SU-DHL-6 (cell line): ENCODE measurements at regions not wholly inside any gene's neighbourhood (a gene's known extent, or its start where the extent isn't known, plus 50 kb on each side); places are given as distances from the start of the nearest gene placed in this dataset.

ENCODE experiments used
- H2AFZ ChIP-seq: fragments of 200-600 bp; sonication (generic); 2 replicates; pipeline ENCODE4 v1.6.1; 2014; ENCODE audit warnings: low read depth, mild to moderate bottlenecking, moderate library complexity, mixed read lengths, antibody characterized with exemption, low read length; ENCODE audit not compliant: severe bottlenecking
- H3F3A ChIP-seq: fragments of 200-600 bp; shearing (Covaris generic); 2 replicates; pipeline ENCODE4 v1.6.0; 2016; ENCODE audit warnings: antibody characterized with exemption, mild to moderate bottlenecking; ENCODE audit not compliant: insufficient read depth
- H3K27ac ChIP-seq: fragments of 200-600 bp; sonication (generic); 2 replicates; pipeline ENCODE4 v1.5.1; 2016; ENCODE audit warnings: low read depth, mild to moderate bottlenecking, low read length, moderate library complexity, mixed read lengths
- H3K27me3 ChIP-seq: fragments of 200-600 bp; sonication (generic), shearing (Covaris generic); 2 replicates; pipeline ENCODE4 v1.6.0; 2014; ENCODE audit warnings: mild to moderate bottlenecking, low read length
- H3K36me3 ChIP-seq: fragments of 200-600 bp; sonication (generic); 2 replicates; pipeline ENCODE4 v1.6.1; 2014; ENCODE audit warnings: mild to moderate bottlenecking, low read length, mixed read lengths
- H3K4me2 ChIP-seq: fragments of 300-600, 200-600 bp; shearing (Covaris generic), sonication (generic); 2 replicates; pipeline ENCODE4 v1.6.0; 2014; ENCODE audit warnings: low read length, low read depth, mild to moderate bottlenecking; ENCODE audit not compliant: poor library complexity, severe bottlenecking
- H3K4me3 ChIP-seq: fragments of 200-600 bp; sonication (generic); 2 replicates; pipeline ENCODE4 v1.5.1; 2014; ENCODE audit warnings: antibody characterized with exemption, low read length, mild to moderate bottlenecking, mixed read lengths; ENCODE audit not compliant: insufficient read depth, poor library complexity, severe bottlenecking
- H3K79me2 ChIP-seq: fragments of 200-600 bp; sonication (generic); 2 replicates; pipeline ENCODE4 v1.6.1; 2014; ENCODE audit warnings: mild to moderate bottlenecking, low read length, moderate library complexity; ENCODE audit not compliant: insufficient read depth
- H3K9ac ChIP-seq: fragments of 200-600 bp; sonication (generic); 2 replicates; pipeline ENCODE4 v1.7.0; 2014; ENCODE audit warnings: mild to moderate bottlenecking, low read length
- H3K9me2 ChIP-seq: fragments of 200-600 bp; sonication (generic); replicated peaks from 2 replicates; pipeline ENCODE4 v1.6.1; 2014; ENCODE audit warnings: low read length; ENCODE audit not compliant: insufficient read depth
- H3K9me3 ChIP-seq: fragments of 200-600 bp; sonication (generic); 2 replicates; pipeline ENCODE4 v1.6.1; 2014; ENCODE audit warnings: low read length, mixed read lengths; ENCODE audit not compliant: insufficient read depth
- H4K20me1 ChIP-seq: fragments of 200-600 bp; sonication (generic); 2 replicates; pipeline ENCODE4 v1.6.1; 2014; ENCODE audit warnings: low read depth, mild to moderate bottlenecking, antibody characterized with exemption, low read length, moderate library complexity, mixed read lengths
- EZH2phosphoT487 ChIP-seq: fragments of 200-600 bp; sonication (generic), shearing (Covaris generic); conservative IDR thresholded peaks from 2 replicates; pipeline ENCODE4 v1.6.1; 2018; ENCODE audit warnings: mild to moderate bottlenecking, antibody characterized with exemption, low read length, moderate library complexity, mixed read lengths
- TF ChIP-seq, protein P1 (sequence below): fragments of 200-600 bp; sonication (generic); IDR thresholded peaks from one replicate; pipeline ENCODE4 v1.5.1; 2017; ENCODE audit warnings: antibody characterized with exemption, mild to moderate bottlenecking, low read length, moderate library complexity; ENCODE audit not compliant: insufficient read depth, poor library complexity, severe bottlenecking

DNA sequence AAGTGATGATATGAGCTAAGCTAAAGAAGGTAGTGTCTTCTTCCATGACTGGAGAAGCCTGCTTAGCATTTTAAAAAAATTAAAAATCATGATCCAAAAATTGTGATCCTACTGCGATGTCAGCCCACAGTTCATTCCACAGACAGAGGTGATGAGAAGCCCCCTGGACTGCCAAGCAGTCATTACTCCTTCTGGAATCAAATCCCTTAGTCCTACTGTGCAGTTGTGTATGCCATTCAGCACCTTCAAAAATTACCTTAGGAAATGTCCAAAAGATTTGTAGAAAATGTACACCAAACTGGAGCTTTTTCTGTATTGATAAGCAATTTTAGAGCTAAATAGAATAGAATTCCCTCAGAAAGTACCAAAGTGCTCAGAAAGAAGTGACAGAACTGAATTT is 283.5 kb upstream of the NFE2L3 start:
- TF ChIP-seq, protein P1, sequence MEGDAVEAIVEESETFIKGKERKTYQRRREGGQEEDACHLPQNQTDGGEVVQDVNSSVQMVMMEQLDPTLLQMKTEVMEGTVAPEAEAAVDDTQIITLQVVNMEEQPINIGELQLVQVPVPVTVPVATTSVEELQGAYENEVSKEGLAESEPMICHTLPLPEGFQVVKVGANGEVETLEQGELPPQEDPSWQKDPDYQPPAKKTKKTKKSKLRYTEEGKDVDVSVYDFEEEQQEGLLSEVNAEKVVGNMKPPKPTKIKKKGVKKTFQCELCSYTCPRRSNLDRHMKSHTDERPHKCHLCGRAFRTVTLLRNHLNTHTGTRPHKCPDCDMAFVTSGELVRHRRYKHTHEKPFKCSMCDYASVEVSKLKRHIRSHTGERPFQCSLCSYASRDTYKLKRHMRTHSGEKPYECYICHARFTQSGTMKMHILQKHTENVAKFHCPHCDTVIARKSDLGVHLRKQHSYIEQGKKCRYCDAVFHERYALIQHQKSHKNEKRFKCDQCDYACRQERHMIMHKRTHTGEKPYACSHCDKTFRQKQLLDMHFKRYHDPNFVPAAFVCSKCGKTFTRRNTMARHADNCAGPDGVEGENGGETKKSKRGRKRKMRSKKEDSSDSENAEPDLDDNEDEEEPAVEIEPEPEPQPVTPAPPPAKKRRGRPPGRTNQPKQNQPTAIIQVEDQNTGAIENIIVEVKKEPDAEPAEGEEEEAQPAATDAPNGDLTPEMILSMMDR: no peak
- TF ChIP-seq EZH2phosphoT487: no peak
- Histone ChIP-seq H3K36me3 (no peaks in the 10 kb centered on the region), H3K4me2 (no peak overlapping the region), H3K27me3 (no peaks in the 10 kb centered on the region), H3K9me2 (no peaks in the 10 kb centered on the region), H2AFZ (no peak overlapping the region), H3K4me3 (no peak overlapping the region), H3K9ac (no peak overlapping the region), H3K27ac (no peak overlapping the region), H3K79me2 (no peaks in the 10 kb centered on the region), H3F3A (peaks cover 12% of the 10 kb centered on the region; the same call in 1 of the 2 replicates), H3K9me3 (no peaks in the 10 kb centered on the region), H4K20me1 (no peaks in the 10 kb centered on the region)

- H3K4me2 ChIP-seq: no peak overlapping the region
- 0 out of 2 replicates have a peak, but pooled peaks cover 3% of the 10 kb centered on the region for H3K27me3 ChIP-seq
- TF ChIP-seq, protein P1: no peak
- TF ChIP-seq EZH2phosphoT487: no peak
Measured at GRCh38 chr7:25870574-25870973, 281.4 kb upstream of the NFE2L3 start.

DNA sequence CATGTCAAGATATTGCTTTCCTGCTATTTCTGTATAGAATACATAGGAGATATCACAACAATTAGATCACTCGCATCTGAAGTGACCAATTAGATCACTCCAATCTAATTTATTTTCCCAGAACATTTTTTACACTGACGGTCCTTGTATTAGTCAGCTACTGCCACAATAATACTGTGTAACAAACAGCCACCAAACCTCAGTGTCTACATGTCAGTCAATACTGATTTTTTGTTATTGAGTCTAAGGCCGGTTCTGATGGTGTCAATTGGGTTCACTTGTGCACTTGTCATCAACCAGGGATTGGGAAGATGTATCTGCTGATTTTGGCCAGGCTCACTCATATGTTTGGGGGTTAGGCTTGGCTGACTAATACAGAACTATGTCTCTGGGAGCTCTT is 275.9 kb upstream of the NFE2L3 start:
- Histone ChIP-seq H3K36me3 (no peaks in the 10 kb centered on the region), H3K27me3 (0 out of 2 replicates have a peak, but pooled peaks cover 3% of the 10 kb centered on the region), H2AFZ (no peak overlapping the region), H3F3A (no peaks in the 10 kb centered on the region), H3K79me2 (no peaks in the 10 kb centered on the region), H3K4me2 (no peak overlapping the region), H3K4me3 (no peak overlapping the region), H3K9me2 (no peaks in the 10 kb centered on the region), H3K9me3 (no peaks in the 10 kb centered on the region), H3K9ac (no peak overlapping the region), H3K27ac (no peak overlapping the region), H4K20me1 (no peaks in the 10 kb centered on the region)
- no peak for TF ChIP-seq EZH2phosphoT487
- TF ChIP-seq, protein P1: no peak

More at GRCh38 chr7:25870574-25870973, 281.4 kb upstream of the NFE2L3 start:
- Histone ChIP-seq H3K79me2 (no peaks in the 10 kb centered on the region), H3F3A (no peaks in the 10 kb centered on the region), H2AFZ (no peak overlapping the region), H3K9me2 (no peaks in the 10 kb centered on the region), H3K9ac (no peak overlapping the region), H3K4me3 (no peak overlapping the region), H3K27ac (no peak overlapping the region), H3K36me3 (no peaks in the 10 kb centered on the region), H4K20me1 (no peaks in the 10 kb centered on the region), H3K9me3 (no peaks in the 10 kb centered on the region)
